22Rv1 (cell line): ENCODE measurements at regions not wholly inside any gene's neighbourhood (a gene's known extent, or its start where the extent isn't known, plus 50 kb on each side); places are given as distances from the start of the nearest gene placed in this dataset.

ENCODE experiments used
- ZFX ChIP-seq: fragments of 450-650 bp; IDR thresholded peaks from 2 replicates; pipeline ENCODE4 v1.6.1; 2017; ENCODE audit warnings: antibody characterized with exemption, borderline replicate concordance
- TF ChIP-seq, protein P1 (sequence below): fragments of 450-650 bp; IDR thresholded peaks from 2 replicates; pipeline ENCODE4 v1.5.1; 2017; ENCODE audit warnings: mild to moderate bottlenecking

DNA sequence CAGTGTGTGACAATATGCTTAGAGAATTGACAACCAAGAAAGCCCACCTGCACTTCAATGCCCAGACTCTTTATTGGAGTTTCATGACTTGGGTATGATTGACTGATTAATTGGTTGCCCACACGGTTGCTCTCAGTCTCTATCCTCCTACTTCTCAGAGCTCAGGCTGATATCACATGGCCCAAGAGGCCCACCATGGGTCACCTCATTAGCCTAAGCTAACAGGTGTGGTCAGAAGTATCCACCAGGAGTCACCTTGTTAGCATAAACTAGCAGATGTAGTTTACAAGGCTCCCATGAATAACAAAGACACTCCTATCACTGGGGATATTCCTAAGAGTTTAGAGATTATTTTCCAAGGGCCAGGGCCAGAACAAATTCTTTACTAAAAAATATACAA, 120.2 kb upstream of the MBNL1 start:
- TF ChIP-seq, protein P1, sequence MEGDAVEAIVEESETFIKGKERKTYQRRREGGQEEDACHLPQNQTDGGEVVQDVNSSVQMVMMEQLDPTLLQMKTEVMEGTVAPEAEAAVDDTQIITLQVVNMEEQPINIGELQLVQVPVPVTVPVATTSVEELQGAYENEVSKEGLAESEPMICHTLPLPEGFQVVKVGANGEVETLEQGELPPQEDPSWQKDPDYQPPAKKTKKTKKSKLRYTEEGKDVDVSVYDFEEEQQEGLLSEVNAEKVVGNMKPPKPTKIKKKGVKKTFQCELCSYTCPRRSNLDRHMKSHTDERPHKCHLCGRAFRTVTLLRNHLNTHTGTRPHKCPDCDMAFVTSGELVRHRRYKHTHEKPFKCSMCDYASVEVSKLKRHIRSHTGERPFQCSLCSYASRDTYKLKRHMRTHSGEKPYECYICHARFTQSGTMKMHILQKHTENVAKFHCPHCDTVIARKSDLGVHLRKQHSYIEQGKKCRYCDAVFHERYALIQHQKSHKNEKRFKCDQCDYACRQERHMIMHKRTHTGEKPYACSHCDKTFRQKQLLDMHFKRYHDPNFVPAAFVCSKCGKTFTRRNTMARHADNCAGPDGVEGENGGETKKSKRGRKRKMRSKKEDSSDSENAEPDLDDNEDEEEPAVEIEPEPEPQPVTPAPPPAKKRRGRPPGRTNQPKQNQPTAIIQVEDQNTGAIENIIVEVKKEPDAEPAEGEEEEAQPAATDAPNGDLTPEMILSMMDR, result no peak
- no peak for TF ChIP-seq ZFX
